Endothelial cell of umbilical vein (primary cell): ENCODE measurements at regions not wholly inside any gene's neighbourhood (a gene's known extent, or its start where the extent isn't known, plus 50 kb on each side); places are given as distances from the start of the nearest gene placed in this dataset.

ENCODE experiments used
- BruUV-seq: library from RNA; stranded (reverse); fragments of 400-500 nt; replicated peaks from 2 replicates; lab custom pipeline; 2021; lab: Mats Ljungman, UMichigan
- CTCF ChIA-PET: fragments of 300-600, 350-600 bp; sonication (Branson Sonifier 250); formaldehyde crosslinking; loops from one replicate; lab custom pipeline; 2021; ENCODE audit warnings: antibody characterized with exemption, inconsistent platforms; lab: Charles Lee
- POLR2A ChIA-PET: fragments of 300-600, 350-600 bp; sonication (Branson Sonifier 250); formaldehyde crosslinking; loops from one replicate; lab custom pipeline; 2021; ENCODE audit warnings: antibody characterized with exemption, inconsistent platforms; lab: Charles Lee
- DNase-seq: peaks from one replicate; pipeline ENCODE4 v3.0.0-alpha.2; 2011; ENCODE audit warnings: low read depth, low spot score
- FAIRE-seq: peaks from 2 replicates; lab custom pipeline; 2011; peaks lifted over from hg19 to GRCh38; lab: Jason Lieb, UNC
- H2AFZ ChIP-seq: 2 replicates; pipeline ENCODE4 v1.6.0; 2012; ENCODE audit warnings: low read depth, low read length, control low read depth, inconsistent platforms
- H3K27ac ChIP-seq: 2 replicates; pipeline ENCODE4 v1.5.1; 2011; ENCODE audit warnings: low read depth, mild to moderate bottlenecking, control low read depth, low read length, moderate library complexity; ENCODE audit not compliant: insufficient read depth
- H3K27me3 ChIP-seq, 2 experiments: 2 replicates each; pipeline versions ENCODE4 v1.6.0 to v1.6.1; 2011; ENCODE audit warnings: low read length in 2 of 2, mixed read lengths in 1 of 2; ENCODE audit not compliant: control insufficient read depth in 2 of 2, insufficient read depth in 2 of 2
- H3K36me3 ChIP-seq, 2 experiments: 2 replicates in 1 of 2; 3 replicates in 1 of 2; pipeline ENCODE4 v1.5.1; 2011; ENCODE audit warnings: low read length in 2 of 2, mild to moderate bottlenecking in 1 of 2, moderate library complexity in 1 of 2; ENCODE audit not compliant: control insufficient read depth in 2 of 2, insufficient read depth in 2 of 2; ENCODE audit errors: extremely low read depth in 1 of 2
- H3K4me1 ChIP-seq: 3 replicates; pipeline ENCODE4 v1.5.1; 2011; ENCODE audit warnings: mild to moderate bottlenecking, low read length; ENCODE audit not compliant: control insufficient read depth, insufficient read depth; ENCODE audit errors: extremely low read depth
- H3K4me2 ChIP-seq: 2 replicates; pipeline ENCODE4 v1.6.1; 2011; ENCODE audit warnings: low read length, control low read depth, mixed read lengths; ENCODE audit not compliant: insufficient read depth
- H3K4me3 ChIP-seq, 3 experiments: fragments of 200-600 bp in 1 of 3; sonication (generic), shearing (Covaris generic) in 1 of 3; replicated peaks in 1 of 3; 2 replicates each; pipeline ENCODE4 v1.5.1; 2011 to 2016; ENCODE audit warnings: control low read depth in 3 of 3, low read length in 3 of 3, mild to moderate bottlenecking in 2 of 3, inconsistent platforms in 1 of 3, low read depth in 1 of 3, moderate library complexity in 1 of 3; ENCODE audit not compliant: insufficient read depth in 1 of 3
- H3K79me2 ChIP-seq: 2 replicates; pipeline ENCODE4 v1.6.0; 2012; ENCODE audit warnings: low read length, inconsistent platforms; ENCODE audit not compliant: control insufficient read depth, insufficient read depth
- H3K9ac ChIP-seq: replicated peaks from 2 replicates; pipeline ENCODE3; 2011; ENCODE audit warnings: low read length, control low read depth; ENCODE audit not compliant: insufficient read depth; ENCODE audit errors: extremely low read depth
- H3K9me1 ChIP-seq: replicated peaks from 3 replicates; pipeline ENCODE4 v1.6.0; 2011; ENCODE audit warnings: mild to moderate bottlenecking, low read length; ENCODE audit not compliant: control insufficient read depth, insufficient read depth; ENCODE audit errors: extremely low read depth
- H3K9me3 ChIP-seq: replicated peaks from 2 replicates; pipeline ENCODE4 v1.5.1; 2012; ENCODE audit warnings: low read length, inconsistent platforms; ENCODE audit not compliant: control insufficient read depth, insufficient read depth
- H4K20me1 ChIP-seq: replicated peaks from 2 replicates; pipeline ENCODE3; 2011; ENCODE audit warnings: mild to moderate bottlenecking, low read length; ENCODE audit not compliant: control insufficient read depth, insufficient read depth; ENCODE audit errors: extremely low read depth
- FOS ChIP-seq: IDR thresholded peaks from 2 replicates; pipeline ENCODE4 v1.6.1; 2011; ENCODE audit warnings: mild to moderate bottlenecking, low read length, moderate library complexity, borderline replicate concordance; ENCODE audit not compliant: insufficient read depth
- GATA2 ChIP-seq: IDR thresholded peaks from 2 replicates; pipeline ENCODE4 v1.7.0; 2011; ENCODE audit warnings: low read depth, mild to moderate bottlenecking, moderate library complexity, mixed read lengths, low read length; ENCODE audit not compliant: insufficient read length, insufficient read depth
- JUN ChIP-seq: IDR thresholded peaks from 2 replicates; pipeline ENCODE4 v1.6.1; 2011; ENCODE audit warnings: borderline replicate concordance, low read depth; ENCODE audit not compliant: insufficient read length, insufficient read depth
- MYC ChIP-seq: IDR thresholded peaks from one replicate; pipeline ENCODE4 v1.6.1; 2011; ENCODE audit warnings: mild to moderate bottlenecking, low read depth, low read length
- POLR2A ChIP-seq: IDR thresholded peaks from 2 replicates; pipeline ENCODE4 v1.6.1; 2012; ENCODE audit warnings: low read depth, mild to moderate bottlenecking, control low read depth, low read length
- POLR2AphosphoS5 ChIP-seq: IDR thresholded peaks from 2 replicates; pipeline ENCODE4 v1.6.1; 2012; ENCODE audit warnings: low read depth, mild to moderate bottlenecking, control low read depth, low read length, moderate library complexity; ENCODE audit not compliant: insufficient read depth
- dilution Hi-C: fragments of 300-500 bp; cut with MboI; formaldehyde crosslinking; loops from one replicate; pipeline ENCODE4 v1.15.0; 2019; ENCODE audit warnings: low sequenced_read_pairs; ENCODE audit not compliant: extremely low pct_ligation_motif_present
- intact Hi-C: fragments of 100-400 bp; cut with micrococcal nuclease; formaldehyde crosslinking; loops from one replicate; pipeline ENCODE4 v1.10.0; 2022
- TF ChIP-seq, protein P1 (sequence below): IDR thresholded peaks from 2 replicates; pipeline ENCODE4 v1.6.1; 2011; ENCODE audit not compliant: insufficient read depth, insufficient read length
- TF ChIP-seq, protein P2 (sequence below), 2 donors: IDR thresholded peaks; 1 replicate in 1 of 2; 2 replicates in 1 of 2; pipeline ENCODE4 v1.5.1; 2011; ENCODE audit warnings: low read length in 2 of 2, mild to moderate bottlenecking in 2 of 2, moderate library complexity in 2 of 2, control low read depth in 1 of 2, inconsistent platforms in 1 of 2, low read depth in 1 of 2; ENCODE audit not compliant: insufficient read depth in 1 of 2; ENCODE audit errors: extremely low read depth in 1 of 2

DNA sequence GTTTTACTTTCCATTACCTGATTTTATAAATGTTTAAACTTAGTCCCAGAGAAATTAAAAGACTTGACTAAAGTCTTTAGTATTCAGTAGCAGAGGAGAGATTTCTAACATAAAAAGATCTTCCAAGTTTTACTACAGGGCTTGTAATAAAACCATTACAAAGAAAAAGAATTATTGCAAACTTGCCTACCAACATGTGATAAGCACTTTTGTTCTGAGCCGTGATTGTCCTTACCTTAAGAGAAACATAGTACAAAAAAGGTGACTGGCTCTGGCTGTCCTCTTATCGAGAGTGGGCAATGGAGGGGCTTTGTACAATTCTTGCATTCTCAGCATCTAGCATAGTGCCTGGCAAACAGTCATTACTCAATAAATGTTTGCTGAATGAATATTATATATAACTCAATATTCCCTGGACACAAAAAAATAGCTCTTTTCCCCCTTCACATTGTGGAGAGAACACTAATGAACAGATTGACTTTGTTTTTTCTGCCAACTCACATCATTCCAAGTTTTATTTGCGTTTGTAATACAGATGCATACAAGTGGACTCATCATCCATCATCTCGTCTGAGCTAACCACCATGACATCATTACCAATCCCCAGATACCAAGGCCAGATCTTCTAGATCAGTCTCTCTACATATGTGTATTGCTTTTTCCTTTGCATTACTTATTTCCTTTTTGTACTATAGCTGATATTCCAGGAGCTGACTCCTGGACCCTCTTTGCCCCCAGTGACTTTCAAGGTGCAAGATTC lies 192.8 kb upstream of the EEA1 start:
- CTCF ChIA-PET, result interaction anchor here (0.8 to 1.5 kb wide), 5 partner anchors 8 to 259 kb away, joined by 3 to 9 read pairs (median 3); no protein-coding TSS in a partner anchor
- H3K79me2 ChIP-seq, result no peaks in the 10 kb centered on the region

More for the DNA sequence above, 192.8 kb upstream of the EEA1 start:
- FAIRE-seq (no peak), DNase-seq (no peak)
- Histone ChIP-seq H3K9ac (no peak overlapping the region), H3K4me1 (no peaks in the 10 kb centered on the region), H3K9me1 (no peaks in the 10 kb centered on the region), H4K20me1 (no peaks in the 10 kb centered on the region), H3K36me3 (no peaks in the 10 kb centered on the region), H2AFZ (no peak overlapping the region), H3K27me3 (no peaks in the 10 kb centered on the region), H3K9me3 (no peaks in the 10 kb centered on the region), H3K27ac (no peak overlapping the region), H3K4me2 (no peak overlapping the region), H3K4me3 (no peak overlapping the region)
- intact Hi-C loops, result no loop called here
- POLR2A ChIA-PET, result no interaction called here
- BruUV-seq, result no TSS peak
- dilution Hi-C loops, result no loop called here
- no peak for TF ChIP-seq FOS
- TF ChIP-seq GATA2, result no peak
- TF ChIP-seq MYC, result no peak
- TF ChIP-seq POLR2A, result no peak
- no peak for TF ChIP-seq POLR2AphosphoS5
- TF ChIP-seq, protein P1, sequence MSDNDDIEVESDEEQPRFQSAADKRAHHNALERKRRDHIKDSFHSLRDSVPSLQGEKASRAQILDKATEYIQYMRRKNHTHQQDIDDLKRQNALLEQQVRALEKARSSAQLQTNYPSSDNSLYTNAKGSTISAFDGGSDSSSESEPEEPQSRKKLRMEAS, result no peak
- TF ChIP-seq, protein P2, sequence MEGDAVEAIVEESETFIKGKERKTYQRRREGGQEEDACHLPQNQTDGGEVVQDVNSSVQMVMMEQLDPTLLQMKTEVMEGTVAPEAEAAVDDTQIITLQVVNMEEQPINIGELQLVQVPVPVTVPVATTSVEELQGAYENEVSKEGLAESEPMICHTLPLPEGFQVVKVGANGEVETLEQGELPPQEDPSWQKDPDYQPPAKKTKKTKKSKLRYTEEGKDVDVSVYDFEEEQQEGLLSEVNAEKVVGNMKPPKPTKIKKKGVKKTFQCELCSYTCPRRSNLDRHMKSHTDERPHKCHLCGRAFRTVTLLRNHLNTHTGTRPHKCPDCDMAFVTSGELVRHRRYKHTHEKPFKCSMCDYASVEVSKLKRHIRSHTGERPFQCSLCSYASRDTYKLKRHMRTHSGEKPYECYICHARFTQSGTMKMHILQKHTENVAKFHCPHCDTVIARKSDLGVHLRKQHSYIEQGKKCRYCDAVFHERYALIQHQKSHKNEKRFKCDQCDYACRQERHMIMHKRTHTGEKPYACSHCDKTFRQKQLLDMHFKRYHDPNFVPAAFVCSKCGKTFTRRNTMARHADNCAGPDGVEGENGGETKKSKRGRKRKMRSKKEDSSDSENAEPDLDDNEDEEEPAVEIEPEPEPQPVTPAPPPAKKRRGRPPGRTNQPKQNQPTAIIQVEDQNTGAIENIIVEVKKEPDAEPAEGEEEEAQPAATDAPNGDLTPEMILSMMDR (IDR thresholded peaks at IDR 0.05; ENCODE audit: extremely low read depth in 1 of 2, insufficient read depth in 1 of 2, low read depth in 1 of 2, low read length in 2 of 2), result no peak
- no peak for TF ChIP-seq JUN
